GM18867 (cell line): ENCODE measurements at regions not wholly inside any gene's neighbourhood (a gene's known extent, or its start where the extent isn't known, plus 50 kb on each side); places are given as distances from the start of the nearest gene placed in this dataset.
"Not testable (repeated sequence)": the region's sequence is repeated elsewhere in the genome, so short reads cannot be mapped to it uniquely, and the experiment has no call there.

ENCODE experiments used
- ATAC-seq: cut with Tn5 transposase; IDR thresholded peaks from one replicate; pipeline ENCODE4 v1.9.1; 2021; ENCODE audit warnings: mild to moderate bottlenecking, moderate library complexity; ENCODE audit not compliant: unreplicated experiment

- ATAC-seq: no peak
These were observed 118.0 kb upstream of the FSCB start for GRCh38 chr14:44625098-44625497.

GRCh38 chr14:44620121-44621019 lies 113.3 kb upstream of the FSCB start:
- no peak for ATAC-seq

- no peak for ATAC-seq
These were observed 109.1 kb upstream of the FSCB start for GRCh38 chr14:44616204-44616603.

GRCh38 chr14:44613061-44613712 lies 106.1 kb upstream of the FSCB start:
- ATAC-seq: no peak

DNA sequence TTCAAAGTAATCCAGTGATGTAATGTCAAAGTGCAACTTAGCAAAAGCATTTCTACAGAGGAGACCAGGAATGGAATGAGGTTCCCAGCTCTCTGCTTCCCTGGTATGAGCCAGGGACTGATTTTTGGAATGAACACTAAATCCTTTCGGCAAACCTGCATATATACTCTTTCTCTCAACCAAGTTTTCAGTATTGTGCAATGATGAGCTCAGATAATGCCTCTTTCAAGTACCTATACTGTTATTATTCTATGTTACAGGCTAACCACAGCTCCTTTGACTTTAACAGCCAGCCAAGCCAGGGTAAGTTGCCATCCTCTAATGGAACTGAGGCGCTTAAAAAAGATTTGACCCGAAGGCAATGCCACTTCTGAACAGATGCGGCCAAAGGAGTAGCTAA lies 104.9 kb upstream of the FSCB start:
- ATAC-seq: no peak

- ATAC-seq: no peak
These were observed 102.9 kb upstream of the FSCB start for GRCh38 chr14:44609876-44610510.

- no peak for ATAC-seq
These were observed 102.1 kb upstream of the FSCB start for GRCh38 chr14:44609201-44609600.

DNA sequence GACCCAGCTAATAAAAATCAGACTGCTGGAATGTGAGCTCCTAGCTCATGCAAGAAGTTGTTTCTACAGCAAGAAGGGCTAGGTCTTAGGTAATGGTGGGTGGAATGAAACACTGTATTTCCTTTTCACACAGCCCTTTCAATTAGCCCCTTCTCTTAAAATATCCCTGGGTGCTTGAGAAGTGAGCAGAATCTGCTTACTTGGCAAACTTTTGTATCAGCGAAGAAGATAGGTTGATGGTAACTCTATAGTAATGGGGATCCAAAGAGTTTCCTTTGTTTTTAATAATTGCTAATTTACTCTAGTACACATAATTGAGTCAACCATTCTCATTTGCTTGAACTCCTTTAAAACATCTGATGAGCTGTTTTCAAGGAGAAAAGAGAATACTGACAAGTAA lies 100.6 kb upstream of the FSCB start:
- ATAC-seq: no peak

GRCh38 chr14:44606576-44606975 lies 99.5 kb upstream of the FSCB start:
- no peak for ATAC-seq

DNA sequence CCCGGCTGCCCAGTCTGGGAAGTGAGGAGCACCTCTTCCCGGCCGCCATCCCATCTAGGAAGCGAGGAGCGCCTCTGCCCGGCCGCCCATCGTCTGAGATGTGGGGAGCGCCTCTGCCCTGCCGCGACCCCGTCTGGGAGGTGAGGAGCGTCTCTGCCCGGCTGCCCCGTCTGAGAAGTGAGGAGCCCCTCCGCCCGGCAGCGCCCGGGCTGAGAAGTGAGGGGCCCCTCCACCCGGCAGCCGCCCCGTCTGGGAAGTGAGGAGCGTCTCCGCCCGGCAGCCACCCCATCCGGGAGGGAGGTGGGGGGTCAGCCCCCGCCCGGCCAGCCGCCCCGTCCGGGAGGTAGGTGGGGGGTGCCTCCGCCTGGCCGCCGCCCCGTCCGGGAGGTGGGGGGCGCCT lies 94.2 kb upstream of the FSCB start:
- not testable (repeated sequence) for ATAC-seq

- no peak for ATAC-seq
These were observed 82.1 kb upstream of the FSCB start for GRCh38 chr14:44589180-44589579.

GRCh38 chr14:44586910-44587309 lies 79.8 kb upstream of the FSCB start:
- ATAC-seq: no peak

DNA sequence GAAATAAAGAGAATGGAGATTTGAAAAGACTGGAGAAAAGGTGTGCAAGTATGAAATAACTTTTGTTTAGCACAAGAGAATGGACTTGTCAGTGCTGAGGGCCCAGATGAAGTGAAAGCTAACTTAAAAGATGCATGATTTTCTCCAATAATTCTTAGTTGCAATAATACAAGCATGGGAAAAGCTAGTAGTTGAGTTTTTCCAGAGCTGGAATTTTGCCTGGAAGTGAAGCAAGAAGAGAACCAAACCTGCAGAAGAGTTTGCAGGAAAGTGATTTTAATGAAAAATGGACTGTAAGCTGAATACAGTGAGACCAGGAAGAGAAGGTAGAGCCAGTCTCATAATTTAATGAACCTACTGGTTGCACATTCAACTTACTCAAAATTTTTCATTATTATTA lies 69.3 kb upstream of the FSCB start:
- ATAC-seq: no peak

- ATAC-seq: no peak
These were observed 60.9 kb upstream of the FSCB start for GRCh38 chr14:44567997-44568396.

- no peak for ATAC-seq
These were observed 58.9 kb upstream of the FSCB start for GRCh38 chr14:44565968-44566367.

DNA sequence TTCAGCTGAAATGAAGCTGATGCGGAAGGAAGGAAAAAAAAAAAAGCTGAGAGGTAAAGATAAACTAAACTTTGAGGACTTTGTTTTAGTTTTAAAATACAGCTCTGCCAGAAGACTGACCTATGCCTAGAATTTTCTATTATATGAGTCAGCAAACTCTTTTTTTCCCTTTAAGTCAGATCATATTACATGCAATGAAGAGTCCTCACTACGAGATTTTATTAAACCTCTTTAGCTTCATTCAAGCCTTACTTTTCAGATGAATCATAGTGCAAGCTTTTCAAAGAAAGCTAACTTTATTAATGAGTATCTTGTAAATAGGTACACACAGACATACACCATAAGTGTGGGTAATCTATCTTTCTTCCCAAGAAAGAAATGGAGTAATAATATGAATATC lies 57.8 kb upstream of the FSCB start:
- no peak for ATAC-seq
